ENCODE measurements at regions not wholly inside any gene's neighbourhood (a gene's known extent, or its start where the extent isn't known, plus 50 kb on each side); places are given as distances from the start of the nearest gene placed in this dataset.

DNA sequence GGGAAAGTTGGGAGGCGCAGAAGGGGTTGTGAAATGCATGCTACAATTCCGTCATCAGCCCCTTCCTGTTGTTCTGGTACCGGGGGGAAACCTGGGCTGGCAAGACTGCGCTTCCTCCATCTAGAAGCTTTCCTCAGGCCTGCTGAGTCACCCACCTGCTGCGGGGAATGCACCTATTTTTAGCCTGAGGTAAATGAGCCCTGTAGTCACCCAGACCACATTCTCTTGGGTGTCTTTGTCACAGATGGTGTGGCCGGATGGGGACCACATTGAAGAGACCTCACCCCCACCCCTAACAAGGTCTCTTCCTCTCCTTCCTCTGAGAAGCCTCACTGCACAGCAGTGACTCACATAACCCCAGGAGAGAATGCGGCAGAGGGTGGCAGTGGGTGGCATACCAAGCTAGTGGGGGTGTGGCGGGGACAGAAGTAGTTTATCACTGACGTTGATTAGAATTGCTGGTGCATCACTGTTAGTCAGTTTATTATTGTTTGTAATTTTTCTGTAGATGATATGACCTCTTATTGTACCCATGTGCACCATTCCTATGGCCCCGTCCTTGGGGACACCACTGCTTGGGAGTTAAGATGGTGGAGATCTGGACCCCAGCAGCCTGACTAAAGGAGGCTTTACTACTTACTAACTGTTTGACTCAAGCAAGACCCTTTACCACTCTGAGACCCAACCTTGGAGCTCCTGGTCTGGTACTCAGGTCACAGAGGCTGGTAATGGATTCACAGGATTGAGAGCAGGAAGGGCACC, 83.0 kb upstream of the DUSP5 start:
- no peak for DNase-seq (ENCODE audit: low spot score)
- no peaks in the 10 kb centered on the region for H3K9me3 ChIP-seq (ENCODE audit: control insufficient read depth in 4 of 4, low read length in 3 of 4)
- no peaks in the 10 kb centered on the region for H3K27me3 ChIP-seq (ENCODE audit: control insufficient read depth in 4 of 4, insufficient read depth in 4 of 4, low read length in 3 of 4)
- no peak overlapping the region for H3K27ac ChIP-seq (ENCODE audit: low read depth in 1 of 2, low read length in 2 of 2)
- WGBS = 85% methylated on average over 10 of the region's 10 CpGs
- H3K4me3 ChIP-seq (ENCODE audit: low read depth in 1 of 3, low read length in 3 of 3) = no peak overlapping the region
- H3K4me1 ChIP-seq (ENCODE audit: control insufficient read depth in 4 of 4, insufficient read depth in 4 of 4, low read length in 3 of 4) = peaks cover 2 to 10% (median 6%) of the 10 kb centered on the region in 4 donors
- TF ChIP-seq JUND (IDR thresholded peaks at IDR 0.05) (peak in 1 of 2 donors; percentile 17), NR2F2 (IDR thresholded peaks at IDR 0.05) (no peak)
- no peaks in the 10 kb centered on the region for H3K36me3 ChIP-seq (ENCODE audit: control insufficient read depth in 4 of 4, insufficient read depth in 3 of 4, low read depth in 1 of 4, low read length in 3 of 4)
- no peak overlapping the region for H3K9ac ChIP-seq (ENCODE audit: low read depth in 1 of 2, low read length in 2 of 2)

DNA sequence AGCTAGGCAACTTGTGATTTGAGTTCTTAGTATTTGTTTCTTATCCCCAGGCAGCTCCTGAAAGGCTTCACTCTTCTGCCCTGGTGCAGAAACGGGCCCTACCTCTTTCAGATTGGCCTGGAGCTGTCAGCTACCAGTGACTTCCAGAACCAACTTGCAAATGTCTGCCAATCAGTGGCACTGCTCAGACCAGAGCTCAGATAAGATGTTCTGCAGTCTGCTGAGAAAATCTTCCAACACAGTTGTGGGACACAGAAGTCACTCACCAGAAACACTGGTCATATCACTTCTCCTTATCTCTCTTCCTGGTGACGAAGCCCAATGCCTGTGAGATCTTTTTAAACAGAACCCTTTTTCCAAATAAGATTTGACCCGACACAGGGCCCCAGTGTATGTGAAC, 81.9 kb upstream of the DUSP5 start:
- Histone ChIP-seq H3K27ac (ENCODE audit: low read depth in 1 of 2, low read length in 2 of 2) (no peak overlapping the region), H3K9ac (ENCODE audit: low read depth in 1 of 2, low read length in 2 of 2) (no peak overlapping the region), H3K4me3 (ENCODE audit: low read depth in 1 of 3, low read length in 3 of 3) (no peak overlapping the region), H3K36me3 (ENCODE audit: control insufficient read depth in 4 of 4, insufficient read depth in 3 of 4, low read depth in 1 of 4, low read length in 3 of 4) (no peaks in the 10 kb centered on the region), H3K27me3 (ENCODE audit: control insufficient read depth in 4 of 4, insufficient read depth in 4 of 4, low read length in 3 of 4) (no peaks in the 10 kb centered on the region), H3K9me3 (ENCODE audit: control insufficient read depth in 4 of 4, low read length in 3 of 4) (no peaks in the 10 kb centered on the region), H3K4me1 (ENCODE audit: control insufficient read depth in 4 of 4, insufficient read depth in 4 of 4, low read length in 3 of 4) (peaks cover 2 to 13% (median 6%) of the 10 kb centered on the region in 4 donors)
- 72% methylated on average over 3 of the region's 3 CpGs for WGBS
- TF ChIP-seq EGR1 (IDR thresholded peaks at IDR 0.05; ENCODE audit: low read depth in 2 of 2) (no peak), GABPA (IDR thresholded peaks at IDR 0.05 in 1 of 2, conservative IDR thresholded peaks at IDR 0.05 in 1 of 2) (no peak), HNF4A (conservative IDR thresholded peaks at IDR 0.05) (no peak), ATF3 (IDR thresholded peaks at IDR 0.05) (no peak)
- TF ChIP-seq, protein P1, sequence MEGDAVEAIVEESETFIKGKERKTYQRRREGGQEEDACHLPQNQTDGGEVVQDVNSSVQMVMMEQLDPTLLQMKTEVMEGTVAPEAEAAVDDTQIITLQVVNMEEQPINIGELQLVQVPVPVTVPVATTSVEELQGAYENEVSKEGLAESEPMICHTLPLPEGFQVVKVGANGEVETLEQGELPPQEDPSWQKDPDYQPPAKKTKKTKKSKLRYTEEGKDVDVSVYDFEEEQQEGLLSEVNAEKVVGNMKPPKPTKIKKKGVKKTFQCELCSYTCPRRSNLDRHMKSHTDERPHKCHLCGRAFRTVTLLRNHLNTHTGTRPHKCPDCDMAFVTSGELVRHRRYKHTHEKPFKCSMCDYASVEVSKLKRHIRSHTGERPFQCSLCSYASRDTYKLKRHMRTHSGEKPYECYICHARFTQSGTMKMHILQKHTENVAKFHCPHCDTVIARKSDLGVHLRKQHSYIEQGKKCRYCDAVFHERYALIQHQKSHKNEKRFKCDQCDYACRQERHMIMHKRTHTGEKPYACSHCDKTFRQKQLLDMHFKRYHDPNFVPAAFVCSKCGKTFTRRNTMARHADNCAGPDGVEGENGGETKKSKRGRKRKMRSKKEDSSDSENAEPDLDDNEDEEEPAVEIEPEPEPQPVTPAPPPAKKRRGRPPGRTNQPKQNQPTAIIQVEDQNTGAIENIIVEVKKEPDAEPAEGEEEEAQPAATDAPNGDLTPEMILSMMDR (IDR thresholded peaks at IDR 0.05; ENCODE audit: low read depth, low read length, missing input control) = no peak
- DNase-seq (ENCODE audit: low spot score) = no peak

GRCh38 chr10:110416776-110417711, 80.7 kb upstream of the DUSP5 start:
- Histone ChIP-seq H3K27me3 (ENCODE audit: control insufficient read depth in 4 of 4, insufficient read depth in 4 of 4, low read length in 3 of 4) (no peaks in the 10 kb centered on the region), H3K27ac (ENCODE audit: low read depth in 1 of 2, low read length in 2 of 2) (no peak overlapping the region), H3K9me3 (ENCODE audit: control insufficient read depth in 4 of 4, low read length in 3 of 4) (no peaks in the 10 kb centered on the region), H3K36me3 (ENCODE audit: control insufficient read depth in 4 of 4, insufficient read depth in 3 of 4, low read depth in 1 of 4, low read length in 3 of 4) (no peaks in the 10 kb centered on the region), H3K4me3 (ENCODE audit: low read depth in 1 of 3, low read length in 3 of 3) (no peak overlapping the region), H3K4me1 (ENCODE audit: control insufficient read depth in 4 of 4, insufficient read depth in 4 of 4, low read length in 3 of 4) (peaks cover 2 to 13% (median 6%) of the 10 kb centered on the region in 4 donors), H3K9ac (ENCODE audit: low read depth in 1 of 2, low read length in 2 of 2) (no peak overlapping the region)
- TF ChIP-seq, protein P2, sequence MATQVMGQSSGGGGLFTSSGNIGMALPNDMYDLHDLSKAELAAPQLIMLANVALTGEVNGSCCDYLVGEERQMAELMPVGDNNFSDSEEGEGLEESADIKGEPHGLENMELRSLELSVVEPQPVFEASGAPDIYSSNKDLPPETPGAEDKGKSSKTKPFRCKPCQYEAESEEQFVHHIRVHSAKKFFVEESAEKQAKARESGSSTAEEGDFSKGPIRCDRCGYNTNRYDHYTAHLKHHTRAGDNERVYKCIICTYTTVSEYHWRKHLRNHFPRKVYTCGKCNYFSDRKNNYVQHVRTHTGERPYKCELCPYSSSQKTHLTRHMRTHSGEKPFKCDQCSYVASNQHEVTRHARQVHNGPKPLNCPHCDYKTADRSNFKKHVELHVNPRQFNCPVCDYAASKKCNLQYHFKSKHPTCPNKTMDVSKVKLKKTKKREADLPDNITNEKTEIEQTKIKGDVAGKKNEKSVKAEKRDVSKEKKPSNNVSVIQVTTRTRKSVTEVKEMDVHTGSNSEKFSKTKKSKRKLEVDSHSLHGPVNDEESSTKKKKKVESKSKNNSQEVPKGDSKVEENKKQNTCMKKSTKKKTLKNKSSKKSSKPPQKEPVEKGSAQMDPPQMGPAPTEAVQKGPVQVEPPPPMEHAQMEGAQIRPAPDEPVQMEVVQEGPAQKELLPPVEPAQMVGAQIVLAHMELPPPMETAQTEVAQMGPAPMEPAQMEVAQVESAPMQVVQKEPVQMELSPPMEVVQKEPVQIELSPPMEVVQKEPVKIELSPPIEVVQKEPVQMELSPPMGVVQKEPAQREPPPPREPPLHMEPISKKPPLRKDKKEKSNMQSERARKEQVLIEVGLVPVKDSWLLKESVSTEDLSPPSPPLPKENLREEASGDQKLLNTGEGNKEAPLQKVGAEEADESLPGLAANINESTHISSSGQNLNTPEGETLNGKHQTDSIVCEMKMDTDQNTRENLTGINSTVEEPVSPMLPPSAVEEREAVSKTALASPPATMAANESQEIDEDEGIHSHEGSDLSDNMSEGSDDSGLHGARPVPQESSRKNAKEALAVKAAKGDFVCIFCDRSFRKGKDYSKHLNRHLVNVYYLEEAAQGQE (IDR thresholded peaks at IDR 0.05) = no peak
- TF ChIP-seq MAX (IDR thresholded peaks at IDR 0.05) (no peak), JUND (IDR thresholded peaks at IDR 0.05) (no peak), HNF4A (conservative IDR thresholded peaks at IDR 0.05) (no peak), YY1 (IDR thresholded peaks at IDR 0.05) (no peak), ATF3 (IDR thresholded peaks at IDR 0.05) (no peak), TAF1 (conservative IDR thresholded peaks at IDR 0.05) (no peak)
- 88% methylated on average over 7 of the region's 7 CpGs for WGBS
- DNase-seq (ENCODE audit: low spot score) = no peak

All from liver (tissue), 8 donors.